GM23338 (cell line): ENCODE measurements at regions not wholly inside any gene's neighbourhood (a gene's known extent, or its start where the extent isn't known, plus 50 kb on each side); places are given as distances from the start of the nearest gene placed in this dataset.

ENCODE experiments used
- ATAC-seq: fragments of 200-7000 bp; cut with Tn5 transposase; 3 replicates; pipeline ENCODE4 v1.9.1; 2020
- DNase-seq: peaks from one replicate; pipeline ENCODE4 v3.0.0-alpha.2; 2015; ENCODE audit warnings: low spot score
- H2AFZ ChIP-seq: fragments of 200-600 bp; sonication (generic); 2 replicates; pipeline ENCODE4 v1.8.0; 2016; ENCODE audit warnings: antibody characterized with exemption, mild to moderate bottlenecking, moderate library complexity
- H3F3A ChIP-seq: fragments of 200-600 bp; sonication (generic); replicated peaks from 2 replicates; pipeline ENCODE4 v1.8.0; 2017; ENCODE audit warnings: antibody characterized with exemption, mixed run types, low read depth
- H3K27ac ChIP-seq: fragments of 200-600 bp; sonication (generic); 2 replicates; pipeline ENCODE4 v1.6.1; 2016; ENCODE audit warnings: low read depth
- H3K27me3 ChIP-seq: fragments of 200-600 bp; sonication (generic); 2 replicates; pipeline ENCODE4 v1.8.0; 2016; ENCODE audit warnings: mild to moderate bottlenecking, mixed run types, moderate library complexity; ENCODE audit not compliant: insufficient read depth
- H3K36me3 ChIP-seq: fragments of 200-600 bp; sonication (generic); 2 replicates; pipeline ENCODE4 v1.8.0; 2016; ENCODE audit warnings: mild to moderate bottlenecking; ENCODE audit not compliant: insufficient read depth
- H3K4me1 ChIP-seq: fragments of 200-600 bp; sonication (generic); 2 replicates; pipeline ENCODE4 v1.8.0; 2016; ENCODE audit warnings: mild to moderate bottlenecking, moderate library complexity; ENCODE audit not compliant: insufficient read depth
- H3K4me2 ChIP-seq: fragments of 200-600 bp; sonication (generic); 2 replicates; pipeline ENCODE4 v1.7.1; 2017; ENCODE audit warnings: mixed run types
- H3K4me3 ChIP-seq: fragments of 200-600 bp; sonication (generic); 2 replicates; pipeline ENCODE4 v1.6.1; 2016; ENCODE audit warnings: mixed run types
- H3K79me2 ChIP-seq: fragments of 200-600 bp; sonication (generic); replicated peaks from 2 replicates; pipeline ENCODE4 v1.8.0; 2017; ENCODE audit warnings: mild to moderate bottlenecking; ENCODE audit not compliant: insufficient read depth
- H3K9me2 ChIP-seq: fragments of 200-600 bp; sonication (generic); 2 replicates; pipeline ENCODE4 v1.8.0; 2017; ENCODE audit not compliant: insufficient read depth
- H4K20me1 ChIP-seq: fragments of 200-600 bp; sonication (generic); replicated peaks from 2 replicates; pipeline ENCODE4 v1.8.0; 2017; ENCODE audit warnings: mild to moderate bottlenecking; ENCODE audit not compliant: insufficient read depth
- H3K27ac Mint-ChIP-seq: 2 replicates; pipeline ENCODE4 v1.8.0; 2020; ENCODE audit warnings: inconsistent platforms, mild to moderate bottlenecking, moderate library complexity, mixed read lengths
- H3K27me3 Mint-ChIP-seq: 3 replicates; pipeline ENCODE4 v1.8.0; 2022; ENCODE audit warnings: low read depth, mild to moderate bottlenecking, moderate library complexity, mixed read lengths, inconsistent platforms; ENCODE audit not compliant: insufficient read depth, poor library complexity
- H3K36me3 Mint-ChIP-seq: 3 replicates; pipeline ENCODE4 v1.8.0; 2021; ENCODE audit warnings: low read depth, mild to moderate bottlenecking, inconsistent platforms, moderate library complexity, mixed read lengths
- H3K4me1 Mint-ChIP-seq: 3 replicates; pipeline ENCODE4 v1.8.0; 2020; ENCODE audit warnings: mild to moderate bottlenecking, inconsistent platforms, mixed read lengths
- H3K4me3 Mint-ChIP-seq: 3 replicates; pipeline ENCODE4 v1.8.0; 2021; ENCODE audit warnings: moderate library complexity, mild to moderate bottlenecking, inconsistent platforms, mixed read lengths
- H3K9me3 Mint-ChIP-seq: 3 replicates; pipeline ENCODE4 v1.8.0; 2020; ENCODE audit warnings: moderate library complexity, mild to moderate bottlenecking, inconsistent platforms, mixed read lengths
- CREB1 ChIP-seq: fragments of 250-450 bp; sonication (Bioruptor Pico); IDR thresholded peaks from 2 replicates; pipeline ENCODE4 v1.5.0; 2020; ENCODE audit warnings: low read depth, mild to moderate bottlenecking, moderate library complexity
- CTCF ChIP-seq, 2 experiments: fragments of 200-600 bp in 1 of 2; sonication (generic) in 1 of 2; conservative IDR thresholded peaks; 2 replicates each; pipeline versions ENCODE4 v1.5.1 to v1.6.1; 2016 to 2017; ENCODE audit warnings: antibody characterized with exemption in 2 of 2, low read depth in 2 of 2, mild to moderate bottlenecking in 2 of 2, moderate library complexity in 1 of 2
- ETS1 ChIP-seq: IDR thresholded peaks from 2 replicates; pipeline ENCODE4 v1.6.1; 2016; ENCODE audit warnings: antibody characterized with exemption
- EZH2 ChIP-seq: fragments of 200-600 bp; sonication (generic); IDR thresholded peaks from one replicate; pipeline ENCODE4 v1.8.0; 2017; ENCODE audit warnings: antibody characterized with exemption, mild to moderate bottlenecking, low read depth; ENCODE audit not compliant: unreplicated experiment
- EZH2phosphoT487 ChIP-seq: fragments of 200-600 bp; sonication (generic); IDR thresholded peaks from one replicate; pipeline ENCODE4 v1.8.1; 2018; ENCODE audit warnings: antibody characterized with exemption; ENCODE audit not compliant: unreplicated experiment
- JUNB ChIP-seq: IDR thresholded peaks from one replicate; pipeline ENCODE4 v1.6.1; 2016; ENCODE audit warnings: antibody characterized with exemption; ENCODE audit not compliant: unreplicated experiment
- NANOG ChIP-seq: IDR thresholded peaks from 2 replicates; pipeline ENCODE4 v1.6.1; 2016; ENCODE audit warnings: antibody characterized with exemption, borderline replicate concordance
- POLR2AphosphoS5 ChIP-seq: IDR thresholded peaks from 2 replicates; pipeline ENCODE4 v1.6.1; 2016; ENCODE audit warnings: antibody characterized with exemption, low read depth
- REST ChIP-seq: IDR thresholded peaks from one replicate; pipeline ENCODE4 v1.6.1; 2018; ENCODE audit warnings: antibody characterized with exemption; ENCODE audit not compliant: unreplicated experiment
- STAT1 ChIP-seq: IDR thresholded peaks from one replicate; pipeline ENCODE4 v1.6.1; 2016; ENCODE audit warnings: antibody characterized with exemption; ENCODE audit not compliant: unreplicated experiment
- ZNF114 ChIP-seq: fragments of 250-450 bp; sonication (Bioruptor Pico); IDR thresholded peaks from 2 replicates; pipeline ENCODE4 v1.5.0; 2020; ENCODE audit warnings: mild to moderate bottlenecking, moderate library complexity
- ZNF331 ChIP-seq: fragments of 250-450 bp; sonication (Bioruptor Pico); IDR thresholded peaks from 2 replicates; pipeline ENCODE4 v1.5.0; 2020; ENCODE audit warnings: low read depth, mild to moderate bottlenecking, moderate library complexity
- ZNF462 ChIP-seq: fragments of 250-450 bp; sonication (Bioruptor Pico); IDR thresholded peaks from 2 replicates; pipeline ENCODE4 v1.5.0; 2020; ENCODE audit warnings: mild to moderate bottlenecking, moderate library complexity

- DNase-seq: no peak
- no peak overlapping the region for H3K4me3 Mint-ChIP-seq
These were observed 160.5 kb upstream of the NDST3 start for GRCh38 chr4:117873779-117874178.

More at GRCh38 chr4:117873779-117874178, 160.5 kb upstream of the NDST3 start:
- Histone ChIP-seq H3K9me2 (no peaks in the 10 kb centered on the region), H3K4me3 (no peak overlapping the region), H2AFZ (peak overlapping the region; percentile 3; the same call in 1 of the 2 replicates), H3K36me3 (no peaks in the 10 kb centered on the region), H3K79me2 (no peaks in the 10 kb centered on the region), H4K20me1 (no peaks in the 10 kb centered on the region), H3K27me3 (no peaks in the 10 kb centered on the region), H3K4me1 (0 out of 2 replicates have a peak, but pooled peaks cover 4% of the 10 kb centered on the region), H3K4me2 (no peak overlapping the region), H3K27ac (no peak overlapping the region), H3F3A (no peaks in the 10 kb centered on the region)
- Mint-ChIP-seq H3K27ac (no peak overlapping the region), H3K9me3 (no peaks in the 10 kb centered on the region), H3K27me3 (no peaks in the 10 kb centered on the region), H3K4me1 (peaks cover 3% of the 10 kb centered on the region; the same call in 1 of the 3 replicates), H3K36me3 (no peaks in the 10 kb centered on the region)
- TF ChIP-seq NANOG: no peak
- TF ChIP-seq STAT1: no peak
- TF ChIP-seq JUNB: no peak
- TF ChIP-seq ZNF114 (CRISPR knock-in tag): no peak
- no peak for TF ChIP-seq EZH2phosphoT487
- TF ChIP-seq POLR2AphosphoS5: no peak
- no peak for TF ChIP-seq ETS1
- no peak for TF ChIP-seq REST
- TF ChIP-seq CTCF (conservative IDR thresholded peaks at IDR 0.05; ENCODE audit: low read depth in 2 of 2): no peak
- no peak for TF ChIP-seq ZNF331 (CRISPR knock-in tag)
- TF ChIP-seq ZNF462 (CRISPR knock-in tag): no peak
- TF ChIP-seq CREB1 (CRISPR knock-in tag): no peak
- TF ChIP-seq EZH2: no peak
- ATAC-seq: no peak
